ENCODE measurements at regions not wholly inside any gene's neighbourhood (a gene's known extent, or its start where the extent isn't known, plus 50 kb on each side); places are given as distances from the start of the nearest gene placed in this dataset.

DNA sequence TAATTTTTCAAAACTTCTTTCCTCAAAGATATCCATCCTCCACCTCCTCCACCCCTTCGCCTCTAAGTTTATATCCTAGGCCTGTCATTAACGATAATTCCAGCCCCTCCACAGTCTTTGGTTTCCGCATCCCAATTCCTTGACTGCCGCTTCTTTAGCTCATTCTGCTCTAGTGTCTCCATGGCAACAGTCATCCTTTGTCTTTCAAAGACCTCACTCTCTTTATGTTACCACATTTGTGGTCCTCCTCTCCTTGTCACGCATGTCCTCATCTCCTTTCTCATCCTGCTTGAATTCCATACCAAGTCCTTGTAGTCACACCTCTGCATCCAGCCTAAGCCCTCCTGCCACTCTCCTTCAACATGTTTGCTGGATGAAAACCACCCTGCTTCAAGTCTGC is 511.2 kb upstream of the KLF6 start:
- no peaks in the 10 kb centered on the region for H3K27me3 Mint-ChIP-seq
- no peaks in the 10 kb centered on the region for H3K36me3 Mint-ChIP-seq (ENCODE audit: low read depth)
- TF ChIP-seq, protein P1, sequence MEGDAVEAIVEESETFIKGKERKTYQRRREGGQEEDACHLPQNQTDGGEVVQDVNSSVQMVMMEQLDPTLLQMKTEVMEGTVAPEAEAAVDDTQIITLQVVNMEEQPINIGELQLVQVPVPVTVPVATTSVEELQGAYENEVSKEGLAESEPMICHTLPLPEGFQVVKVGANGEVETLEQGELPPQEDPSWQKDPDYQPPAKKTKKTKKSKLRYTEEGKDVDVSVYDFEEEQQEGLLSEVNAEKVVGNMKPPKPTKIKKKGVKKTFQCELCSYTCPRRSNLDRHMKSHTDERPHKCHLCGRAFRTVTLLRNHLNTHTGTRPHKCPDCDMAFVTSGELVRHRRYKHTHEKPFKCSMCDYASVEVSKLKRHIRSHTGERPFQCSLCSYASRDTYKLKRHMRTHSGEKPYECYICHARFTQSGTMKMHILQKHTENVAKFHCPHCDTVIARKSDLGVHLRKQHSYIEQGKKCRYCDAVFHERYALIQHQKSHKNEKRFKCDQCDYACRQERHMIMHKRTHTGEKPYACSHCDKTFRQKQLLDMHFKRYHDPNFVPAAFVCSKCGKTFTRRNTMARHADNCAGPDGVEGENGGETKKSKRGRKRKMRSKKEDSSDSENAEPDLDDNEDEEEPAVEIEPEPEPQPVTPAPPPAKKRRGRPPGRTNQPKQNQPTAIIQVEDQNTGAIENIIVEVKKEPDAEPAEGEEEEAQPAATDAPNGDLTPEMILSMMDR (IDR thresholded peaks at IDR 0.05), result no peak
- no peak overlapping the region for H3K4me3 Mint-ChIP-seq
- DNase-seq (no peak), ATAC-seq (ENCODE audit: low read depth) (no peak)
- H3K27ac Mint-ChIP-seq, result no peak overlapping the region
- no peaks in the 10 kb centered on the region for H3K9me3 Mint-ChIP-seq
- ChIA-PET CTCF (no interaction called here), POLR2A (interaction anchor here (0.6 kb wide), 1 partner anchor 209 kb away, joined by 9 read pairs; no protein-coding TSS in a partner anchor)
- H3K4me1 Mint-ChIP-seq, result no peaks in the 10 kb centered on the region
- intact Hi-C loops (cut with micrococcal nuclease), result no loop called here

DNA sequence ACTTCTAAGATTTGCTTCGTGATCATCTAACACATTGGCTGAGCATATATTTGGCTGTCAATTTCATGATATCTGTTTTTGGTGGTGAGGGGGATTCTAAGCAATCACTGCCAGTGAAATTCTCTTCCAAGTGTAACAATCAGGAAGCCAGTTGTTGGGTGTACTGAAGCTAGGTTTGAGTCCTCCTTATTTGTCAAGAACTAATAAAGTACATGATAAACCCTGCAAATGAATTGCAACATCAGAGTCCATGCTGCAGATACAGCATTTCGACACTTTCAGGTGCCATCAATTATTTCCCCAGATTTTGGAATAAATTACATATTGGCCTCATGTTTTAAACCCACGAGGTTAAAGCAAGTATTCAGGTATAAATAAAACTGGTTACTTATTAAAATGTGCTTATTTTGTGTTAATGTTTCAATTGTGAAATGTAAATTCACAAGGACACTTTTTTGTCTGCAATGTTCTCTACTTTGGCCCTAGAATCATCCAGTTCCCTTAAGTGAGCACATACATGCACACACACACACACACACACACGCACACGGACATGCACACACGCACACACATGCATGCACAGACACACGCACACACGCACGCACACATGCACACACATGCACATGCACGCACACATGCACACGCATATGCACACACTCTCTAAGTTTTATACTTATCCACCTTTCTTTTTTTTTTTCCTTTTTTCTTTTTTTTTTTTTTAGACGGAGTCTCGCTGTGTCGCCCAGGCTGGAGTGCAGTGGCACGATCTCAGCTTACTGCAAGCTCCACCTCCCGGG is 510.2 kb upstream of the KLF6 start:
- Mint-ChIP-seq H3K4me1 (no peaks in the 10 kb centered on the region), H3K27me3 (no peaks in the 10 kb centered on the region), H3K36me3 (ENCODE audit: low read depth) (no peaks in the 10 kb centered on the region), H3K4me3 (no peak overlapping the region), H3K9me3 (no peaks in the 10 kb centered on the region), H3K27ac (no peak overlapping the region)
- CTCF ChIA-PET, result no interaction called here
- no peak for ATAC-seq (ENCODE audit: low read depth)
- intact Hi-C loops (cut with micrococcal nuclease), result no loop called here
- no peak for DNase-seq
- TF ChIP-seq, protein P1 (IDR thresholded peaks at IDR 0.05), result no peak
- POLR2A ChIA-PET, result no interaction called here

DNA sequence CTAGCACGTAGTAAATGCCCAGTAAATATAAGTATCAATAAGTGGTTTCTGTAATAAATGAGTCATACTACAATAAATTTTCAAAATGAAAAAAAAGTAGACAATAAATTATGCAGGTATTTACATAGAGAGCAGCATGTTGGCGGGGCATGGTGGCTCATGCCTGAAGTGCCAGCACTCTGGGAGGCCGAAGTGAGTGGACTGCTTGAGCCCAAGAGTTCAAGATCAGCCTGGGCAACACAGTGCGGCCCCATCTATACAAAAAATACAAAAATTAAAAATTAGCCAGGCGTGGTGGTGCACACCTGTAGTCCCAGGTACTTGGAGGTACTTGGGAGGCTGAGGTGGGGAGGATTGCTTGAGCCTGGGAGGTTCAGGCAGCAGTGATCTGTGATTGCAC is 509.3 kb upstream of the KLF6 start:
- ChIA-PET POLR2A (no interaction called here), CTCF (no interaction called here)
- TF ChIP-seq, protein P1 (IDR thresholded peaks at IDR 0.05), result no peak
- Mint-ChIP-seq H3K4me1 (no peaks in the 10 kb centered on the region), H3K36me3 (ENCODE audit: low read depth) (no peaks in the 10 kb centered on the region), H3K9me3 (no peaks in the 10 kb centered on the region), H3K27me3 (no peaks in the 10 kb centered on the region), H3K4me3 (no peak overlapping the region), H3K27ac (no peak overlapping the region)
- no peak for DNase-seq
- no peak for ATAC-seq (ENCODE audit: low read depth)
- intact Hi-C loops (cut with micrococcal nuclease), result no loop called here

DNA sequence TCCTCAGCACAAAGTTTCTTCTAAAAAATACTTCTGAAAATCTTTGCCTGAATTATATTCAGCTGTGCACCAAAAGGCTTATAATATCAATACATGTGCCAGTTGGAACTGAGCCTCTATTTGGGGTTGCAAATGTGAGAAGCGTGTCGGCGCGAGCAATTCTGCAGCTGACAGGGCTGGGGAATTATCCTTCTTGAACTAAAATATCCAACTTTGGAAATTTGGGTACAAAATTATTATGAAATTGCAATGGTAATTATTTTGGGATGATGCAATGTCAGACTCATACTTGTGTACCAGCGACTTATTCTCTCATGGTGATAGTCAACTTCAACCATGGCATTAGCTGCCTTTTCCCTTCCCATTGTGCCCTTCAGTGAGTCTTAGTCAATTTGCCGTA is 507.0 kb upstream of the KLF6 start:
- ChIA-PET CTCF (no interaction called here), POLR2A (interaction anchor here (0.5 kb wide), 1 partner anchor 161 kb away, joined by 12 read pairs; no protein-coding TSS in a partner anchor)
- H3K36me3 Mint-ChIP-seq (ENCODE audit: low read depth), result no peaks in the 10 kb centered on the region
- H3K9me3 Mint-ChIP-seq, result no peaks in the 10 kb centered on the region
- no peak overlapping the region for H3K27ac Mint-ChIP-seq
- no peak for DNase-seq
- TF ChIP-seq, protein P1 (IDR thresholded peaks at IDR 0.05), result no peak
- no peaks in the 10 kb centered on the region for H3K27me3 Mint-ChIP-seq
- no peaks in the 10 kb centered on the region for H3K4me1 Mint-ChIP-seq
- intact Hi-C loops (cut with micrococcal nuclease), result no loop called here
- H3K4me3 Mint-ChIP-seq, result no peak overlapping the region
- no peak for ATAC-seq (ENCODE audit: low read depth)

DNA sequence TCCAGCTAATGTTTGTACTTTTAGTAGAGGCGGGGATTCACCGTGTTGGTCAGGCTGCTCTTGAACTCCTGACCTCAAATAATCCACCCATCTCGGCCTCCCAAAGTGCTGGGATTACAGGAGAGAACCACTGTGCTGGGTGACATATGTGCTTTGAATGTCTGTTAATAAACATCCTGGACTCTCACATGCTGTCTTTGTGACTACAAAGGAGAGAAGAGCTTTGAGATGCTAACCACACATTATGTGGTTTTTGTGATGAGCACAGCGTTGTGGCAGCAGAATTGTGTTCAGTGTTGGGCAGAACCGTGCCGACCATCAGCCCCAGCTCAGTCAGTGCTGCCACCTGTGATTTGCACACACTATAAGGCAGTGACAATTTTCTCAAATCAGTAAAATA is 500.1 kb upstream of the KLF6 start:
- Mint-ChIP-seq H3K4me3 (no peak overlapping the region), H3K9me3 (no peaks in the 10 kb centered on the region), H3K36me3 (ENCODE audit: low read depth) (no peaks in the 10 kb centered on the region), H3K27ac (no peak overlapping the region), H3K27me3 (no peaks in the 10 kb centered on the region), H3K4me1 (no peaks in the 10 kb centered on the region)
- TF ChIP-seq, protein P1 (IDR thresholded peaks at IDR 0.05), result no peak
- ChIA-PET CTCF (no interaction called here), POLR2A (no interaction called here)
- intact Hi-C loops (cut with micrococcal nuclease), result no loop called here
- ATAC-seq (ENCODE audit: low read depth) (no peak), DNase-seq (no peak)
